Liver (tissue), 7 donors: ENCODE measurements at regions not wholly inside any gene's neighbourhood (a gene's known extent, or its start where the extent isn't known, plus 50 kb on each side); places are given as distances from the start of the nearest gene placed in this dataset.

Source experiments
- DNase-seq: peaks from one replicate; pipeline ENCODE4 v3.0.0-alpha.2; 2017; ENCODE audit warnings: low spot score
- H3K27ac ChIP-seq, 2 donors: one replicate each; pipeline ENCODE4 v1.7.0; 2013; ENCODE audit warnings: inconsistent platforms in 2 of 2, low read length in 2 of 2, control low read depth in 1 of 2, low read depth in 1 of 2, mild to moderate bottlenecking in 1 of 2
- H3K27me3 ChIP-seq, 4 donors: one replicate each; pipeline versions ENCODE4 v1.6.1 to v1.7.0; 2013; ENCODE audit warnings: low read length in 3 of 4, inconsistent platforms in 1 of 4, mild to moderate bottlenecking in 1 of 4, moderate library complexity in 1 of 4; ENCODE audit not compliant: control insufficient read depth in 4 of 4, insufficient read depth in 4 of 4
- H3K36me3 ChIP-seq, 4 donors: one replicate each; pipeline versions ENCODE4 v1.6.1 to v1.7.0; 2013; ENCODE audit warnings: low read length in 3 of 4, mild to moderate bottlenecking in 3 of 4, low read depth in 1 of 4, moderate library complexity in 1 of 4; ENCODE audit not compliant: control insufficient read depth in 4 of 4, insufficient read depth in 3 of 4
- H3K4me1 ChIP-seq, 4 donors: one replicate each; pipeline versions ENCODE4 v1.6.1 to v1.7.0; 2013; ENCODE audit warnings: low read length in 3 of 4, mild to moderate bottlenecking in 3 of 4, moderate library complexity in 1 of 4; ENCODE audit not compliant: control insufficient read depth in 4 of 4, insufficient read depth in 4 of 4
- H3K4me3 ChIP-seq, 3 donors: one replicate each; pipeline versions ENCODE4 v1.6.1 to v1.7.0; 2013; ENCODE audit warnings: low read length in 3 of 3, control low read depth in 1 of 3, low read depth in 1 of 3, mild to moderate bottlenecking in 1 of 3
- H3K9ac ChIP-seq, 2 donors: one replicate each; pipeline ENCODE4 v1.7.0; 2013; ENCODE audit warnings: low read length in 2 of 2, mild to moderate bottlenecking in 2 of 2, moderate library complexity in 2 of 2, control low read depth in 1 of 2, low read depth in 1 of 2
- H3K9me3 ChIP-seq, 4 donors: one replicate each; pipeline versions ENCODE4 v1.6.1 to v1.7.0; 2013; ENCODE audit warnings: low read length in 3 of 4; ENCODE audit not compliant: control insufficient read depth in 4 of 4
- EGR1 ChIP-seq, 2 donors: IDR thresholded peaks; 2 replicates each; pipeline ENCODE4 v1.6.1; 2016 to 2018; ENCODE audit warnings: antibody characterized with exemption in 2 of 2, low read depth in 2 of 2
- FOXA1 ChIP-seq: IDR thresholded peaks from 2 replicates; pipeline ENCODE4 v1.6.1; 2016; ENCODE audit warnings: antibody characterized with exemption
- FOXA2 ChIP-seq: IDR thresholded peaks from 2 replicates; pipeline ENCODE4 v1.6.1; 2016; ENCODE audit warnings: antibody characterized with exemption
- GABPA ChIP-seq, 2 donors: IDR thresholded peaks in 1 of 2; conservative IDR thresholded peaks in 1 of 2; 2 replicates each; pipeline ENCODE4 v1.6.1; 2016; ENCODE audit warnings: antibody characterized with exemption in 2 of 2, mild to moderate bottlenecking in 1 of 2, moderate library complexity in 1 of 2
- HNF4A ChIP-seq, 2 donors: conservative IDR thresholded peaks; 2 replicates each; pipeline ENCODE4 v1.6.1; 2016; ENCODE audit warnings: antibody characterized with exemption in 2 of 2, mild to moderate bottlenecking in 2 of 2
- HNF4G ChIP-seq: IDR thresholded peaks from 2 replicates; pipeline ENCODE4 v1.6.1; 2016; ENCODE audit warnings: antibody characterized with exemption
- JUND ChIP-seq, 2 donors: IDR thresholded peaks; 2 replicates each; pipeline ENCODE4 v1.6.1; 2016; ENCODE audit warnings: antibody characterized with exemption in 2 of 2
- MAX ChIP-seq: IDR thresholded peaks from 2 replicates; pipeline ENCODE4 v1.6.1; 2016; ENCODE audit warnings: antibody characterized with exemption
- NR2F2 ChIP-seq: IDR thresholded peaks from 2 replicates; pipeline ENCODE4 v1.6.1; 2016; ENCODE audit warnings: antibody characterized with exemption
- RXRA ChIP-seq, 2 donors: IDR thresholded peaks; 2 replicates each; pipeline ENCODE4 v1.6.1; 2017 to 2018; ENCODE audit warnings: antibody characterized with exemption in 2 of 2, mild to moderate bottlenecking in 1 of 2
- SP1 ChIP-seq: IDR thresholded peaks from 2 replicates; pipeline ENCODE4 v1.6.1; 2018; ENCODE audit warnings: antibody characterized with exemption, mild to moderate bottlenecking
- YY1 ChIP-seq: IDR thresholded peaks from 2 replicates; pipeline ENCODE4 v1.6.1; 2016; ENCODE audit warnings: antibody characterized with exemption, mild to moderate bottlenecking
- whole genome bisulfite sequencing: extraction: QIAGEN DNeasy Blood & Tissue Kit; methylation state at CpG from one replicate; pipeline ENCODE4 v1.1.7; 2013; 5-methylcytosine and 5-hydroxymethylcytosine counted together
- TF ChIP-seq, protein P1 (sequence below): IDR thresholded peaks from 2 replicates; pipeline ENCODE4 v1.6.1; 2016; ENCODE audit warnings: antibody characterized with exemption, mild to moderate bottlenecking
- TF ChIP-seq, protein P2 (sequence below): IDR thresholded peaks from 2 replicates; pipeline ENCODE4 v1.6.1; 2016; ENCODE audit warnings: antibody characterized with exemption
- donor health status: healthy.
- donor health status: healthy.
- donor health status: healthy.
- donor health status: healthy.

- H3K27me3 ChIP-seq, result no peaks in the 10 kb centered on the region
- no peak overlapping the region for H3K27ac ChIP-seq
- DNase-seq, result no peak
- TF ChIP-seq FOXA1 (no peak), RXRA (IDR thresholded peaks at IDR 0.05) (no peak), JUND (IDR thresholded peaks at IDR 0.05) (no peak), HNF4G (no peak), NR2F2 (no peak), YY1 (no peak), FOXA2 (no peak), MAX (no peak), HNF4A (conservative IDR thresholded peaks at IDR 0.05) (no peak), GABPA (IDR thresholded peaks at IDR 0.05 in 1 of 2, conservative IDR thresholded peaks at IDR 0.05 in 1 of 2) (no peak), SP1 (no peak)
- TF ChIP-seq, protein P1, sequence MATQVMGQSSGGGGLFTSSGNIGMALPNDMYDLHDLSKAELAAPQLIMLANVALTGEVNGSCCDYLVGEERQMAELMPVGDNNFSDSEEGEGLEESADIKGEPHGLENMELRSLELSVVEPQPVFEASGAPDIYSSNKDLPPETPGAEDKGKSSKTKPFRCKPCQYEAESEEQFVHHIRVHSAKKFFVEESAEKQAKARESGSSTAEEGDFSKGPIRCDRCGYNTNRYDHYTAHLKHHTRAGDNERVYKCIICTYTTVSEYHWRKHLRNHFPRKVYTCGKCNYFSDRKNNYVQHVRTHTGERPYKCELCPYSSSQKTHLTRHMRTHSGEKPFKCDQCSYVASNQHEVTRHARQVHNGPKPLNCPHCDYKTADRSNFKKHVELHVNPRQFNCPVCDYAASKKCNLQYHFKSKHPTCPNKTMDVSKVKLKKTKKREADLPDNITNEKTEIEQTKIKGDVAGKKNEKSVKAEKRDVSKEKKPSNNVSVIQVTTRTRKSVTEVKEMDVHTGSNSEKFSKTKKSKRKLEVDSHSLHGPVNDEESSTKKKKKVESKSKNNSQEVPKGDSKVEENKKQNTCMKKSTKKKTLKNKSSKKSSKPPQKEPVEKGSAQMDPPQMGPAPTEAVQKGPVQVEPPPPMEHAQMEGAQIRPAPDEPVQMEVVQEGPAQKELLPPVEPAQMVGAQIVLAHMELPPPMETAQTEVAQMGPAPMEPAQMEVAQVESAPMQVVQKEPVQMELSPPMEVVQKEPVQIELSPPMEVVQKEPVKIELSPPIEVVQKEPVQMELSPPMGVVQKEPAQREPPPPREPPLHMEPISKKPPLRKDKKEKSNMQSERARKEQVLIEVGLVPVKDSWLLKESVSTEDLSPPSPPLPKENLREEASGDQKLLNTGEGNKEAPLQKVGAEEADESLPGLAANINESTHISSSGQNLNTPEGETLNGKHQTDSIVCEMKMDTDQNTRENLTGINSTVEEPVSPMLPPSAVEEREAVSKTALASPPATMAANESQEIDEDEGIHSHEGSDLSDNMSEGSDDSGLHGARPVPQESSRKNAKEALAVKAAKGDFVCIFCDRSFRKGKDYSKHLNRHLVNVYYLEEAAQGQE, result no peak
- TF ChIP-seq, protein P2, sequence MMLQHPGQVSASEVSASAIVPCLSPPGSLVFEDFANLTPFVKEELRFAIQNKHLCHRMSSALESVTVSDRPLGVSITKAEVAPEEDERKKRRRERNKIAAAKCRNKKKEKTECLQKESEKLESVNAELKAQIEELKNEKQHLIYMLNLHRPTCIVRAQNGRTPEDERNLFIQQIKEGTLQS, result no peak
- H3K36me3 ChIP-seq, result no peaks in the 10 kb centered on the region
- no peaks in the 10 kb centered on the region for H3K9me3 ChIP-seq
- H3K4me3 ChIP-seq, result no peak overlapping the region
- 97% methylated on average over 2 of the region's 2 CpGs for WGBS
- H3K4me1 ChIP-seq, result no peaks in the 10 kb centered on the region
- H3K9ac ChIP-seq, result no peak overlapping the region
Observed at GRCh38 chr1:199780948-199781670, 246.4 kb upstream of the NR5A2 start.

DNA sequence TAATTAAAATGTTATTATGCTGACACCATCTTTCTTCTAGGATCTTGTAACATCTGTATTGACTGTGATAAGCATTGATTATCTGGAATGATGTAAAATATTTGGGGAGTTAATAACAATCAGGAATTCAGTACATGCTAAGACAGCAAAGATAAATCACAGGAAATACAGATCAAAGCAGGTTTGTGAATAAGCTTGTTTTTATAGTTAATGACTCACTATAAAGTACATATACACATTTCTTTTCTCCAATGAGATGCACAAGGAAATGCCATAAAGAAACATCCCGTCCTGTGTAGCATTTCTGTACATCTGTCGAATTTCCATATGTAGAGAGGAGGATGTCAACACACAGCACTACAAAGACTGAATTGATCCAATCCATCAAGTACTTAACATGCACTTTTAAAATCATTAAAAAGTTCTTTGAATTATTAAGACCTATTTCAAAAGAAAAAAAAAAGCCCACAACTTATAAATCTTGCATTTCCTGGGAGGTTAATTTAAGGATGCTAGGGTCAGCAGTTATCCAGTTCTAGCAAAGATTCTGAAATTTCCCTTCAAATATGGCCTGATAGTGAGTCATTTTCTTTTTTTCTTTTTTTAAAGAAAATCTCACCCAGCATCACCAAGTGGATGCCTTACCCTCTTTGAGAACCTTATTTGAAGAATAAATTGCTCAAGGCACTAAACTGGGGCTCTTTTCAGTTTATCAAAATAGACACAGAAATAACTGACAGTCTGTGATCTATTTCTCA is 243.2 kb upstream of the NR5A2 start:
- H3K9ac ChIP-seq, result no peak overlapping the region
- DNase-seq, result no peak

More for the DNA sequence above, 243.2 kb upstream of the NR5A2 start:
- 73% methylated on average over 2 of the region's 2 CpGs for WGBS
- H3K4me1 ChIP-seq, result peaks cover 2 to 7% (median 4%) of the 10 kb centered on the region in 4 donors
- TF ChIP-seq, protein P2, result no peak
- no peak for TF ChIP-seq EGR1 (IDR thresholded peaks at IDR 0.05; ENCODE audit: low read depth in 2 of 2)
- TF ChIP-seq FOXA1, result no peak
- TF ChIP-seq JUND (IDR thresholded peaks at IDR 0.05), result no peak
- H3K36me3 ChIP-seq, result no peaks in the 10 kb centered on the region
- no peaks in the 10 kb centered on the region for H3K27me3 ChIP-seq
- H3K4me3 ChIP-seq, result no peak overlapping the region
- H3K27ac ChIP-seq, result no peak overlapping the region
- no peaks in the 10 kb centered on the region for H3K9me3 ChIP-seq
